Mesendoderm (in vitro differentiated cells): ENCODE measurements at regions not wholly inside any gene's neighbourhood (a gene's known extent, or its start where the extent isn't known, plus 50 kb on each side); places are given as distances from the start of the nearest gene placed in this dataset.

Source experiments
- DNase-seq: peaks from one replicate; pipeline ENCODE4 v3.0.0; 2013
- H2AK5ac ChIP-seq: 2 replicates; pipeline ENCODE4 v1.6.1; 2013; ENCODE audit warnings: low read length, inconsistent platforms
- H2BK120ac ChIP-seq: 2 replicates; pipeline ENCODE4 v1.6.1; 2013; ENCODE audit warnings: low read depth, mild to moderate bottlenecking, low read length, moderate library complexity, mixed read lengths
- H2BK15ac ChIP-seq: replicated peaks from 2 replicates; pipeline ENCODE4 v1.6.1; 2013; ENCODE audit warnings: low read depth, mild to moderate bottlenecking, moderate library complexity
- H2BK5ac ChIP-seq: 2 replicates; pipeline ENCODE4 v1.6.1; 2013; ENCODE audit warnings: low read length, inconsistent platforms
- H3K18ac ChIP-seq: 2 replicates; pipeline ENCODE4 v1.6.1; 2013; ENCODE audit warnings: mild to moderate bottlenecking, low read length, mixed read lengths
- H3K23ac ChIP-seq: one replicate; pipeline ENCODE4 v1.6.1; 2013; ENCODE audit warnings: low read length
- H3K27ac ChIP-seq: 2 replicates; pipeline ENCODE4 v1.5.1; 2013; ENCODE audit warnings: low read depth, mild to moderate bottlenecking, inconsistent platforms, low read length, moderate library complexity
- H3K27me3 ChIP-seq: 2 replicates; pipeline ENCODE4 v1.6.1; 2013; ENCODE audit warnings: low read length, control low read depth, mild to moderate bottlenecking, inconsistent platforms; ENCODE audit not compliant: insufficient read depth, poor library complexity
- H3K36me3 ChIP-seq: 2 replicates; pipeline ENCODE4 v1.6.1; 2013; ENCODE audit warnings: low read length, inconsistent platforms; ENCODE audit not compliant: control insufficient read depth, insufficient read depth
- H3K4ac ChIP-seq: one replicate; pipeline ENCODE4 v1.6.1; 2013; ENCODE audit warnings: low read depth, mild to moderate bottlenecking, low read length, moderate library complexity
- H3K4me1 ChIP-seq: 2 replicates; pipeline ENCODE4 v1.6.1; 2013; ENCODE audit warnings: low read depth, low read length, inconsistent platforms; ENCODE audit not compliant: control insufficient read depth
- H3K4me2 ChIP-seq: 2 replicates; pipeline ENCODE4 v1.6.1; 2013; ENCODE audit warnings: low read length
- H3K4me3 ChIP-seq: 2 replicates; pipeline ENCODE4 v1.5.1; 2013; ENCODE audit warnings: mild to moderate bottlenecking, low read length
- H3K56ac ChIP-seq: one replicate; pipeline ENCODE4 v1.6.1; 2013; ENCODE audit warnings: low read length
- H3K79me1 ChIP-seq: 2 replicates; pipeline ENCODE4 v1.6.1; 2013; ENCODE audit warnings: low read length, inconsistent platforms
- H3K79me2 ChIP-seq: 2 replicates; pipeline ENCODE4 v1.6.1; 2013; ENCODE audit warnings: mild to moderate bottlenecking, low read length; ENCODE audit not compliant: control insufficient read depth, insufficient read depth
- H3K9ac ChIP-seq: 2 replicates; pipeline ENCODE4 v1.6.1; 2013; ENCODE audit warnings: low read length, inconsistent platforms
- H4K5ac ChIP-seq: one replicate; pipeline ENCODE4 v1.6.1; 2013; ENCODE audit warnings: low read length
- H4K8ac ChIP-seq: one replicate; pipeline ENCODE4 v1.6.1; 2013; ENCODE audit warnings: low read depth, mild to moderate bottlenecking, control low read depth, low read length, moderate library complexity
- WGBS: extraction: QIAGEN DNeasy Blood & Tissue Kit; methylation state at CpG from one replicate; pipeline ENCODE4 v1.1.7; 2013; ENCODE audit warnings: low lambda C conversion rate, missing lambda C conversion rate; ENCODE audit not compliant: insufficient coverage; ENCODE audit errors: extremely low coverage; 5-methylcytosine and 5-hydroxymethylcytosine counted together

DNA sequence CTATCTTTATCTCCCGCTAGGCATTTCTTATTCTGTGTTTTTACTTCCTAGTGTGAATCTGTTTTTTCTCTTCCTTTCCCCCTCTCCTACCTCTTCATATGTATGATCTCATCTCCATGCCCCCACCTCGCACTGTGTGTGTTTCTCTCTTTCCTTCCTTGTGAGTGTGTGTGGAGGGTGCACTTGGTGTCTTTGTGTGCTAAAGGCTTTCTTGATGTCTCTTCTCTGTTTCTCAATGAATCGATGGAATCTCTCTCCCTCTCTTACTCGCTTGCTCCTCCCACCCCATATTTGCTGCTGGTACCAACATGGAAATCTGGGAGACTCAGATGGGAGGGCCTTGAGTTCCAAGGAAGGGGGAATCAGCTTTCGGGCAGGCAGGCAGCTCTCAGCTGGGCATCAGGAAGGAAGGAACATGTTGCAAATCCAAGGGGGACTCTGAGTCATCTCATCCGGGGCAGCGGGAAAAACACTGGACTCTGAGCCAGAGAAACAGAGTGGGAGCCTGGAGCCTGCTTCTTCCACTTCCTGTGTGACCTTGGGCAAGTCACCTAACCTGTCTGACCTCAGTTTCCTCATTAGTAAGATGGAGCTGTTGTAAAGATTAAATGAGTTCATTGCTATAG, 147.5 kb downstream of the PTPRU start:
- DNase-seq, result peak; percentile 46
- H3K23ac ChIP-seq, result no peak overlapping the region
- H3K4me1 ChIP-seq, result no peaks in the 10 kb centered on the region
- H3K79me1 ChIP-seq, result no peaks in the 10 kb centered on the region
- H3K4me3 ChIP-seq, result no peak overlapping the region
- no peak overlapping the region for H3K9ac ChIP-seq
- no peaks in the 10 kb centered on the region for H3K27me3 ChIP-seq
- no peak overlapping the region for H2BK5ac ChIP-seq
- no peak overlapping the region for H3K4me2 ChIP-seq
- WGBS, result no CpG with 5 or more reads among the region's 7 CpGs
- H3K79me2 ChIP-seq, result no peaks in the 10 kb centered on the region
- no peak overlapping the region for H3K18ac ChIP-seq
- no peak overlapping the region for H3K27ac ChIP-seq
- no peak overlapping the region for H3K56ac ChIP-seq
- no peak overlapping the region for H4K5ac ChIP-seq
- H2BK120ac ChIP-seq, result no peak overlapping the region
- no peak overlapping the region for H2AK5ac ChIP-seq
- no peak overlapping the region for H3K4ac ChIP-seq
- H2BK15ac ChIP-seq, result no peak overlapping the region
- H4K8ac ChIP-seq, result no peak overlapping the region
- no peaks in the 10 kb centered on the region for H3K36me3 ChIP-seq

DNA sequence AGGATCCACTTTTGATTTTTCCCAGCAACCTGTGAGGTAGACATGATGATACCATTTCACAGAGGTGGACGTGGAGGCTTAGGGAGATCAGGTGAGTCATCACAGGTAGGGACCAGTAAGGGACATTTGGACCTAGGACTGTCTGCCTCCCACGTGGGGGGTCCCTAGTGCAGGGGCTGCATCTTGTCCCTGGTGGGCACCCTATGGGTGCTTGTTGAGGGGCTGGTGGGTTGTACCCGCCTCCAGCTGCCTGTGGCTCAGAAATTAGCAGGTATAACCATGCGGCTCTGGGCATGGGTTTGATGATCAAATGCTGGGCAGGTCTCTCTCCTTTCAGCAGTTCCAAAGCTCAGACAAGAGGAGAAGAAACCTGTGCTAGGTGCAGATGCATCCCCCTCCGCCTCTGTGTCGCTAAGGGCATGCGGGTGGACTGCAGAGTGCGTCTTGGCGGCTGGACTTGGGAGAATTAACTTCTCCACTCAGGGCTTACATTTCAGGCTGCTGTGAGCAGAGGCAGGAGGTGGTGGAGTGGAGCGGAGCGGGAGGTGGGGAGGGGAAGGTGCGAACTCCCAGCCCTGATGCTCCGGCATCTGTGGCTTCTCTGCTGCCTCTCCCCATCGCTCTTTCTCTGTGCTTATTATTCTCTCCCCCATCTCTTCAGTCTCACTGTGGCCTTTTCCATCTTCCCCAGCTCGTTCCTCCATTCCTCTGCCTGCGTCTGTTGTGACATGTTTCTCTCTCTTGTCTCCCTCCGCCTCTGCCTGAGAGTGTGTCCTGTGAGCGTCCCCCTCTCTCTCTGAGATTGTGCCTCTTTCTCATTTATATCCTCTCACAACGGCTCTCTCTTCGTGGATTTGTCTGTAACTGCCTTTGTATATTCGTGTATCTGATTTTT, 146.8 kb downstream of the PTPRU start:
- no peak overlapping the region for H2BK15ac ChIP-seq
- H3K4ac ChIP-seq, result no peak overlapping the region
- no peaks in the 10 kb centered on the region for H3K79me2 ChIP-seq
- no peak overlapping the region for H3K23ac ChIP-seq
- no peak overlapping the region for H2BK5ac ChIP-seq
- H3K4me2 ChIP-seq, result no peak overlapping the region
- WGBS, result no CpG with 5 or more reads among the region's 21 CpGs
- no peak overlapping the region for H4K8ac ChIP-seq
- H2BK120ac ChIP-seq, result no peak overlapping the region
- no peaks in the 10 kb centered on the region for H3K4me1 ChIP-seq
- H4K5ac ChIP-seq, result no peak overlapping the region
- H3K9ac ChIP-seq, result no peak overlapping the region
- no peaks in the 10 kb centered on the region for H3K36me3 ChIP-seq
- H2AK5ac ChIP-seq, result no peak overlapping the region
- no peaks in the 10 kb centered on the region for H3K27me3 ChIP-seq
- no peak overlapping the region for H3K18ac ChIP-seq
- H3K56ac ChIP-seq, result no peak overlapping the region
- no peak for DNase-seq
- H3K4me3 ChIP-seq, result no peak overlapping the region
- no peak overlapping the region for H3K27ac ChIP-seq
- no peaks in the 10 kb centered on the region for H3K79me1 ChIP-seq

DNA sequence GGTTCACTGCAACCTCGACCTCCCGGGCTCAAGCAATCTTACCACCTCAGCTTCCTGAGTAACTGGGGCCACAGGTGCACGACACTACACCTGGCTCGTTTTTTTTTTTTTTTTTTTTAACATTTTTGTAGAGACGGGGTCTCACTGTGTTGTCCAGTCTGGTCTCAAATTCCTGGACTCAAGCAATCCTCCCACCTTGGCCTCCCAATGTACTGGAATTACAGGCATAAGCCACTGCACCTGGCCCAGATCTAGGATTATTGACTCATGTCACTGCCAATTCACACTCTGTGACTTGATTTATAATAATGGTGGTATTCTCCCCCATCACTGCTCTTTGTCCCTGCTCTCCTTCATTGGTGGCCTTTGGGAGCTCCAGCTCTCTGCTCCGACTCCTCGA, 145.1 kb downstream of the PTPRU start:
- no peak overlapping the region for H2BK5ac ChIP-seq
- no peak overlapping the region for H3K27ac ChIP-seq
- H3K36me3 ChIP-seq, result no peaks in the 10 kb centered on the region
- no peaks in the 10 kb centered on the region for H3K79me2 ChIP-seq
- H2BK120ac ChIP-seq, result no peak overlapping the region
- no peak overlapping the region for H3K23ac ChIP-seq
- no peak overlapping the region for H3K4ac ChIP-seq
- H3K4me3 ChIP-seq, result no peak overlapping the region
- H3K9ac ChIP-seq, result no peak overlapping the region
- no peaks in the 10 kb centered on the region for H3K27me3 ChIP-seq
- H3K56ac ChIP-seq, result no peak overlapping the region
- H4K8ac ChIP-seq, result no peak overlapping the region
- H3K79me1 ChIP-seq, result no peaks in the 10 kb centered on the region
- no peak overlapping the region for H4K5ac ChIP-seq
- no CpG with 5 or more reads among the region's 7 CpGs for WGBS
- no peak overlapping the region for H3K18ac ChIP-seq
- no peak for DNase-seq
- H3K4me1 ChIP-seq, result no peaks in the 10 kb centered on the region
- H3K4me2 ChIP-seq, result no peak overlapping the region
- no peak overlapping the region for H2BK15ac ChIP-seq
- no peak overlapping the region for H2AK5ac ChIP-seq

DNA sequence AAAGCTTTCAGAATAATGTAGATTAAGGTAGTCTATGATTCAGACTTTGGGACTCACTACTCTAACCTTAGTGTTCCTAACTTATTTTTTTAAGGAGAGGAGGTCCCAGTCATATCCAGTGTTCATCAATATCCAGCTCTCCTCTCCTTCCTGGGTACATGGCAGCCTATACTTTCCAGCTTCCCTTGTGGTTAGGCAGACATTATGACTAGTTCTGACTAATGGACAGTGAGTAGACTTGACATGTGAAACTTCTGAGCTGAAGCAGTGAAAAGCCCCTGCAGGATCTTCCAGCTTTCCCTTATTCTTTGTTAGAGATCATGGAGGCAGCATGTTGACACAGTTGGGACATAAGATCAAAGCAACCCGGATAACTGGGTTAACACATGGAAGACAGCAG, 144.2 kb downstream of the PTPRU start:
- H2BK120ac ChIP-seq, result no peak overlapping the region
- no peak overlapping the region for H2AK5ac ChIP-seq
- no peaks in the 10 kb centered on the region for H3K36me3 ChIP-seq
- no peak overlapping the region for H2BK15ac ChIP-seq
- no peak overlapping the region for H2BK5ac ChIP-seq
- no peak overlapping the region for H3K18ac ChIP-seq
- H3K79me2 ChIP-seq, result no peaks in the 10 kb centered on the region
- no peak overlapping the region for H4K5ac ChIP-seq
- H3K4me3 ChIP-seq, result no peak overlapping the region
- no peaks in the 10 kb centered on the region for H3K4me1 ChIP-seq
- no peak overlapping the region for H4K8ac ChIP-seq
- no peak overlapping the region for H3K27ac ChIP-seq
- no peaks in the 10 kb centered on the region for H3K27me3 ChIP-seq
- no CpG with 5 or more reads among the region's 1 CpG for WGBS
- H3K4me2 ChIP-seq, result no peak overlapping the region
- no peak for DNase-seq
- H3K9ac ChIP-seq, result no peak overlapping the region
- no peak overlapping the region for H3K56ac ChIP-seq
- H3K4ac ChIP-seq, result no peak overlapping the region
- no peaks in the 10 kb centered on the region for H3K79me1 ChIP-seq
- H3K23ac ChIP-seq, result no peak overlapping the region

- Histone ChIP-seq H3K4me3 (no peak overlapping the region), H3K4me1 (no peaks in the 10 kb centered on the region), H2AK5ac (no peak overlapping the region), H3K23ac (no peak overlapping the region), H2BK5ac (no peak overlapping the region), H3K36me3 (no peaks in the 10 kb centered on the region), H3K4ac (no peak overlapping the region), H3K27me3 (no peaks in the 10 kb centered on the region), H3K79me2 (no peaks in the 10 kb centered on the region), H3K18ac (no peak overlapping the region), H2BK15ac (no peak overlapping the region), H3K9ac (no peak overlapping the region), H4K8ac (no peak overlapping the region), H3K79me1 (no peaks in the 10 kb centered on the region), H2BK120ac (no peak overlapping the region), H4K5ac (no peak overlapping the region), H3K56ac (no peak overlapping the region), H3K4me2 (no peak overlapping the region), H3K27ac (no peak overlapping the region)
- WGBS, result no CpG with 5 or more reads among the region's 7 CpGs
- peak; percentile 87 for DNase-seq
These were observed 143.2 kb downstream of the PTPRU start for GRCh38 chr1:29379443-29380073.
